CD14-positive monocyte (primary cell): ENCODE measurements at regions not wholly inside any gene's neighbourhood (a gene's known extent, or its start where the extent isn't known, plus 50 kb on each side); places are given as distances from the start of the nearest gene placed in this dataset.
"Not testable (repeated sequence)": the region's sequence is repeated elsewhere in the genome, so short reads cannot be mapped to it uniquely, and the experiment has no call there.

Experiments
- DNase-seq, 3 donors: peaks; one replicate each; pipeline ENCODE4 v3.0.0-alpha.2; 2011 to 2022
- H2AFZ ChIP-seq: 2 replicates; pipeline ENCODE4 v1.6.0; 2012; ENCODE audit warnings: mild to moderate bottlenecking, low read depth, low read length, inconsistent platforms; ENCODE audit not compliant: insufficient read depth, poor library complexity, severe bottlenecking
- H3K27ac ChIP-seq, 2 donors: 1 replicate in 1 of 2; 2 replicates in 1 of 2; pipeline ENCODE4 v1.5.1; 2012 to 2013; ENCODE audit warnings: low read length in 2 of 2, control low read depth in 1 of 2, inconsistent platforms in 1 of 2, low read depth in 1 of 2, mild to moderate bottlenecking in 1 of 2
- H3K27me3 ChIP-seq, 2 donors: one replicate each; pipeline versions ENCODE4 v1.6.0 to v1.6.1; 2011 to 2013; ENCODE audit warnings: low read length in 2 of 2; ENCODE audit not compliant: control insufficient read depth in 2 of 2, insufficient read depth in 2 of 2
- H3K36me3 ChIP-seq, 2 donors: replicated peaks in 1 of 2; 1 replicate in 1 of 2; 2 replicates in 1 of 2; pipeline versions ENCODE4 v1.5.1 to v1.6.1; 2012 to 2013; ENCODE audit warnings: low read length in 2 of 2, control low read depth in 1 of 2, inconsistent platforms in 1 of 2, mild to moderate bottlenecking in 1 of 2; ENCODE audit not compliant: insufficient read depth in 2 of 2, control insufficient read depth in 1 of 2
- H3K4me1 ChIP-seq, 2 donors: 1 replicate in 1 of 2; 2 replicates in 1 of 2; pipeline versions ENCODE4 v1.5.1 to v1.6.1; 2012 to 2013; ENCODE audit warnings: low read length in 2 of 2, control low read depth in 1 of 2, inconsistent platforms in 1 of 2, mild to moderate bottlenecking in 1 of 2, moderate library complexity in 1 of 2; ENCODE audit not compliant: insufficient read depth in 2 of 2, control insufficient read depth in 1 of 2
- H3K4me2 ChIP-seq: replicated peaks from 2 replicates; pipeline ENCODE3; 2012; ENCODE audit warnings: low read length, moderate library complexity, mild to moderate bottlenecking; ENCODE audit not compliant: poor library complexity, severe bottlenecking; ENCODE audit errors: extremely low read depth
- H3K4me3 ChIP-seq, 3 experiments: fragments of 200-600 bp in 1 of 3; sonication (generic) in 1 of 3; replicated peaks in 1 of 3; 1 replicate in 2 of 3; 2 replicates in 1 of 3; pipeline ENCODE4 v1.5.1; 2011 to 2013; ENCODE audit warnings: low read length in 3 of 3, mild to moderate bottlenecking in 3 of 3, control low read depth in 2 of 3, low read depth in 2 of 3, inconsistent platforms in 1 of 3, moderate library complexity in 1 of 3
- H3K79me2 ChIP-seq: 2 replicates; pipeline ENCODE4 v1.6.0; 2012; ENCODE audit warnings: mild to moderate bottlenecking, control low read depth, inconsistent platforms, low read length, moderate library complexity; ENCODE audit not compliant: insufficient read depth
- H3K9ac ChIP-seq: 2 replicates; pipeline ENCODE4 v1.6.0; 2017; ENCODE audit warnings: low read length, mild to moderate bottlenecking; ENCODE audit not compliant: insufficient read depth, poor library complexity, severe bottlenecking
- H3K9me3 ChIP-seq, 2 donors: replicated peaks in 1 of 2; 1 replicate in 1 of 2; 2 replicates in 1 of 2; pipeline versions ENCODE4 v1.5.1 to v1.6.1; 2012 to 2013; ENCODE audit warnings: low read length in 2 of 2, control low read depth in 1 of 2; ENCODE audit not compliant: control insufficient read depth in 1 of 2, insufficient read depth in 1 of 2
- H4K20me1 ChIP-seq: 2 replicates; pipeline ENCODE4 v1.6.0; 2012; ENCODE audit warnings: mild to moderate bottlenecking, low read length, control low read depth, moderate library complexity; ENCODE audit not compliant: insufficient read depth
- H3K27ac Mint-ChIP-seq, 7 donors: one replicate each; pipeline ENCODE4 v1.8.0; 2020; ENCODE audit warnings: mild to moderate bottlenecking in 7 of 7, mixed read lengths in 7 of 7, moderate library complexity in 6 of 7, inconsistent platforms in 2 of 7
- H3K27me3 Mint-ChIP-seq, 3 donors: one replicate each; pipeline ENCODE4 v1.8.0; 2021 to 2022; ENCODE audit warnings: low read depth in 3 of 3, mild to moderate bottlenecking in 3 of 3, mixed read lengths in 3 of 3, moderate library complexity in 3 of 3, inconsistent platforms in 1 of 3
- H3K36me3 Mint-ChIP-seq, 2 donors: one replicate each; pipeline ENCODE4 v1.8.0; 2020; ENCODE audit warnings: mixed read lengths in 2 of 2, inconsistent platforms in 1 of 2, mild to moderate bottlenecking in 1 of 2
- H3K4me1 Mint-ChIP-seq: one replicate; pipeline ENCODE4 v1.8.0; 2020; ENCODE audit warnings: mild to moderate bottlenecking, mixed read lengths
- H3K4me3 Mint-ChIP-seq, 2 donors: one replicate each; pipeline ENCODE4 v1.8.0; 2020; ENCODE audit warnings: mild to moderate bottlenecking in 2 of 2, mixed read lengths in 2 of 2, moderate library complexity in 1 of 2
- H3K9me3 Mint-ChIP-seq, 7 donors: one replicate each; pipeline ENCODE4 v1.8.0; 2020 to 2022; ENCODE audit warnings: mixed read lengths in 7 of 7, mild to moderate bottlenecking in 6 of 7, moderate library complexity in 6 of 7, inconsistent platforms in 2 of 7
- CTCF ChIP-seq: fragments of 200-600 bp; IDR thresholded peaks from one replicate; pipeline ENCODE4 v1.8.0; 2022; ENCODE audit warnings: antibody characterized with exemption, mild to moderate bottlenecking
- WGBS: methylation state at CpG from one replicate; pipeline ENCODE4 v1.1.5; 2013; ENCODE audit warnings: missing lambda C conversion rate; ENCODE audit not compliant: insufficient coverage; 5-methylcytosine and 5-hydroxymethylcytosine counted together
- intact Hi-C, 2 donors: fragments of 100-400 bp; cut with micrococcal nuclease; formaldehyde crosslinking; loops; one replicate each; pipeline versions ENCODE4 v1.15.0 to v1.15.1; 2023

- H3K79me2 ChIP-seq, H3K4me2 ChIP-seq, H3K27me3 Mint-ChIP-seq, DNase-seq, H3K36me3 Mint-ChIP-seq, H3K9ac ChIP-seq, H3K27ac ChIP-seq, H3K4me3 ChIP-seq, H3K36me3 ChIP-seq, H4K20me1 ChIP-seq, H3K27me3 ChIP-seq, H2AFZ ChIP-seq, intact Hi-C loops, H3K4me1 ChIP-seq, H3K4me3 Mint-ChIP-seq, H3K4me1 Mint-ChIP-seq: not testable (repeated sequence)
- peaks cover 25 to 43% (median 42%) of the 10 kb centered on the region in 7 donors for H3K9me3 Mint-ChIP-seq
- peaks cover 29 to 33% of the 10 kb centered on the region in 2 donors for H3K9me3 ChIP-seq
- WGBS = 98% methylated on average over 7 of the region's 15 CpGs
- H3K27ac Mint-ChIP-seq = peak overlapping the region in 1 of 7 donors; percentile 76
These were observed 125.0 kb downstream of the PRL start for GRCh38 chr6:22171885-22172284.

- peaks cover 29 to 33% of the 10 kb centered on the region in 2 donors for H3K9me3 ChIP-seq
- H3K9me3 Mint-ChIP-seq = peaks cover 28 to 44% (median 40%) of the 10 kb centered on the region in 7 donors
- H4K20me1 ChIP-seq = no peaks in the 10 kb centered on the region
- no peak for DNase-seq
- H3K79me2 ChIP-seq = no peaks in the 10 kb centered on the region
- H3K4me3 ChIP-seq = no peak overlapping the region
- H2AFZ ChIP-seq = no peak overlapping the region
- intact Hi-C loops = no loop called here
- no peaks in the 10 kb centered on the region for H3K36me3 ChIP-seq
- H3K27me3 ChIP-seq = no peaks in the 10 kb centered on the region
- H3K27me3 Mint-ChIP-seq = peaks cover 0 to 2% (median 0%) of the 10 kb centered on the region in 3 donors
- no peak for TF ChIP-seq CTCF
- no peaks in the 10 kb centered on the region for H3K4me1 Mint-ChIP-seq
- H3K4me2 ChIP-seq = no peak overlapping the region
- H3K36me3 Mint-ChIP-seq = no peaks in the 10 kb centered on the region
- H3K27ac Mint-ChIP-seq = no peak overlapping the region
- H3K9ac ChIP-seq = no peak overlapping the region
- no peak overlapping the region for H3K4me3 Mint-ChIP-seq
- no peaks in the 10 kb centered on the region for H3K4me1 ChIP-seq
- H3K27ac ChIP-seq = no peak overlapping the region
These were observed 123.5 kb downstream of the PRL start for GRCh38 chr6:22173311-22173710.

- H4K20me1 ChIP-seq, H3K9ac ChIP-seq, intact Hi-C loops, H3K79me2 ChIP-seq, H3K9me3 ChIP-seq, H2AFZ ChIP-seq, H3K4me3 ChIP-seq, H3K27ac Mint-ChIP-seq, H3K4me1 ChIP-seq, H3K27me3 ChIP-seq, H3K4me1 Mint-ChIP-seq, H3K36me3 ChIP-seq, DNase-seq, H3K36me3 Mint-ChIP-seq, H3K27me3 Mint-ChIP-seq, H3K4me3 Mint-ChIP-seq, H3K27ac ChIP-seq, H3K4me2 ChIP-seq: not testable (repeated sequence)
- WGBS = 98% methylated on average over 15 of the region's 20 CpGs
- H3K9me3 Mint-ChIP-seq = peaks cover 27 to 37% (median 34%) of the 10 kb centered on the region in 7 donors
These were observed 116.6 kb downstream of the PRL start for GRCh38 chr6:22180250-22180649.
